ENCODE measurements at regions not wholly inside any gene's neighbourhood (a gene's known extent, or its start where the extent isn't known, plus 50 kb on each side); places are given as distances from the start of the nearest gene placed in this dataset.

GRCh38 chr21:35911412-35912191 lies 148.7 kb downstream of the SETD4 start:
- no peak for TF ChIP-seq CTCF (IDR thresholded peaks at IDR 0.05; ENCODE audit: low read depth, low read length, poor library complexity, severe bottlenecking)
- no peak for TF ChIP-seq EZH2phosphoT487 (IDR thresholded peaks at IDR 0.05; ENCODE audit: borderline replicate concordance, low read length)

Data from DOHH2 (cell line).